Raji (cell line): ENCODE measurements at regions not wholly inside any gene's neighbourhood (a gene's known extent, or its start where the extent isn't known, plus 50 kb on each side); places are given as distances from the start of the nearest gene placed in this dataset.

Source experiments
- POLR2A ChIP-seq: IDR thresholded peaks from 2 replicates; pipeline ENCODE4 v1.6.1; 2011; ENCODE audit warnings: low read depth, low read length, control low read depth; ENCODE audit not compliant: insufficient read depth

GRCh38 chr17:70336411-70336810, 167.1 kb downstream of the KCNJ2 start:
- TF ChIP-seq POLR2A, result no peak

GRCh38 chr17:70338946-70339354, 169.6 kb downstream of the KCNJ2 start:
- TF ChIP-seq POLR2A, result no peak

GRCh38 chr17:70343114-70343513, 173.8 kb downstream of the KCNJ2 start:
- TF ChIP-seq POLR2A, result no peak

GRCh38 chr17:70344386-70345060, 175.2 kb downstream of the KCNJ2 start:
- TF ChIP-seq POLR2A, result no peak

GRCh38 chr17:70345061-70345460, 175.7 kb downstream of the KCNJ2 start:
- TF ChIP-seq POLR2A, result no peak

- TF ChIP-seq POLR2A, result no peak
Observed at GRCh38 chr17:70352834-70353233, 183.5 kb downstream of the KCNJ2 start.

- no peak for TF ChIP-seq POLR2A
Observed at GRCh38 chr17:70353408-70354092, 184.2 kb downstream of the KCNJ2 start.

- no peak for TF ChIP-seq POLR2A
Observed at GRCh38 chr17:70355185-70355584, 185.9 kb downstream of the KCNJ2 start.

GRCh38 chr17:70357190-70357589, 187.9 kb downstream of the KCNJ2 start:
- no peak for TF ChIP-seq POLR2A

GRCh38 chr17:70365091-70365583, 195.8 kb downstream of the KCNJ2 start:
- TF ChIP-seq POLR2A, result no peak

- TF ChIP-seq POLR2A, result no peak
Observed at GRCh38 chr17:70366386-70366785, 197.1 kb downstream of the KCNJ2 start.

- no peak for TF ChIP-seq POLR2A
Observed at GRCh38 chr17:70368011-70368410, 198.7 kb downstream of the KCNJ2 start.

- no peak for TF ChIP-seq POLR2A
Observed at GRCh38 chr17:70369391-70369790, 200.1 kb downstream of the KCNJ2 start.

GRCh38 chr17:70370816-70371215, 201.5 kb downstream of the KCNJ2 start:
- TF ChIP-seq POLR2A, result no peak

GRCh38 chr17:70373369-70373768, 204.0 kb downstream of the KCNJ2 start:
- TF ChIP-seq POLR2A, result no peak

- TF ChIP-seq POLR2A, result no peak
Observed at GRCh38 chr17:70374496-70374895, 205.2 kb downstream of the KCNJ2 start.

- TF ChIP-seq POLR2A, result no peak
Observed at GRCh38 chr17:70375406-70375805, 206.1 kb downstream of the KCNJ2 start.
